DOHH2 (cell line): ENCODE measurements at regions not wholly inside any gene's neighbourhood (a gene's known extent, or its start where the extent isn't known, plus 50 kb on each side); places are given as distances from the start of the nearest gene placed in this dataset.

ENCODE experiments used
- CTCF ChIP-seq: fragments of 200-600 bp; sonication (generic); IDR thresholded peaks from one replicate; pipeline ENCODE4 v1.5.1; 2014; ENCODE audit warnings: antibody characterized with exemption, mild to moderate bottlenecking, low read depth, low read length; ENCODE audit not compliant: poor library complexity, severe bottlenecking
- EZH2phosphoT487 ChIP-seq: fragments of 200-600 bp; sonication (generic); IDR thresholded peaks from 2 replicates; pipeline ENCODE4 v1.6.1; 2017; ENCODE audit warnings: borderline replicate concordance, mild to moderate bottlenecking, antibody characterized with exemption, low read length, moderate library complexity, mixed read lengths

DNA sequence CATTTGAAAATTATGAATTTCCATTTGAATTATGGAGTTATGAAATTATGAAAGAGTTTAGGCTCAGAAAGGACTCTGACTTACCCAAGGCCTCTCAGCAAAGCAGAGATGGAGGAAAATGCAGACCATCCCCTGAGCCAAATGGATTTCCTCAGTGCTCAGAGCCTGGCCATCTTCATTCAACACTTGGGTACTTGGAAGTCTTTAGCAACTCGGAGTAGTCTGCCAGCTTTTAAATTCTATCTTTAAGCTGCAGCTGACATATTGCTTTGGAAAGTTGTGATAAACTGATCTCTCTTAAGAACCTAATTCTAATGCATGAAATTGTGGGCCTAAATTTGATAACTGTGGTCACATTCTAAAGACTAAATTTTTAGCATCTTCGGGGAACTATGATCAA lies 315.4 kb downstream of the SAMD5 start:
- TF ChIP-seq CTCF = no peak
- TF ChIP-seq EZH2phosphoT487 = no peak
